H1 (cell line): ENCODE measurements at regions not wholly inside any gene's neighbourhood (a gene's known extent, or its start where the extent isn't known, plus 50 kb on each side); places are given as distances from the start of the nearest gene placed in this dataset.

Experiments used
- CTCF ChIA-PET: fragments of 300-600 bp; sonication (Branson Sonifier 250); formaldehyde crosslinking; loops from one replicate; lab custom pipeline; 2021; ENCODE audit not compliant: partially characterized antibody; lab: Charles Lee
- POLR2A ChIA-PET: fragments of 300-600 bp; sonication (Branson Sonifier 250); formaldehyde crosslinking; loops from one replicate; lab custom pipeline; 2021; ENCODE audit warnings: inconsistent platforms; ENCODE audit not compliant: partially characterized antibody; lab: Charles Lee
- DNase-seq, 2 experiments: peaks; one replicate each; pipeline versions ENCODE4 v3.0.0 to v3.0.0-alpha.2; 2010 to 2022; ENCODE audit warnings: low spot score in 2 of 2, low read depth in 1 of 2, mixed read lengths in 1 of 2
- FAIRE-seq: peaks from 2 replicates; lab custom pipeline; 2011; peaks lifted over from hg19 to GRCh38; lab: Jason Lieb, UNC
- H2AFZ ChIP-seq: 2 replicates; pipeline ENCODE4 v1.8.1; 2012; ENCODE audit warnings: low read length, inconsistent platforms
- H2AK5ac ChIP-seq: 2 replicates; pipeline ENCODE4 v1.6.1; 2013; ENCODE audit warnings: low read depth, low read length
- H2BK120ac ChIP-seq: replicated peaks from 2 replicates; pipeline ENCODE3; 2013; ENCODE audit warnings: low read depth, low read length, inconsistent platforms
- H2BK12ac ChIP-seq: 2 replicates; pipeline ENCODE4 v1.6.1; 2013; ENCODE audit warnings: low read depth, low read length
- H2BK15ac ChIP-seq: 2 replicates; pipeline ENCODE4 v1.6.1; 2013; ENCODE audit warnings: low read length
- H2BK20ac ChIP-seq: 2 replicates; pipeline ENCODE4 v1.6.1; 2013; ENCODE audit warnings: low read length
- H2BK5ac ChIP-seq: 2 replicates; pipeline ENCODE4 v1.6.1; 2013; ENCODE audit warnings: low read depth, low read length
- H3K14ac ChIP-seq: 2 replicates; pipeline ENCODE4 v1.6.1; 2013; ENCODE audit warnings: inconsistent platforms; ENCODE audit not compliant: insufficient read length
- H3K18ac ChIP-seq: 2 replicates; pipeline ENCODE4 v1.6.1; 2013; ENCODE audit warnings: low read length; ENCODE audit errors: extremely low read depth
- H3K23ac ChIP-seq: 2 replicates; pipeline ENCODE4 v1.6.1; 2013; ENCODE audit warnings: inconsistent platforms; ENCODE audit not compliant: insufficient read length
- H3K23me2 ChIP-seq: 2 replicates; pipeline ENCODE4 v1.6.1; 2013; ENCODE audit warnings: low read depth, low read length
- H3K27ac ChIP-seq: 2 replicates; pipeline ENCODE4 v1.6.1; 2011; ENCODE audit warnings: low read depth, low read length, inconsistent platforms
- H3K27me3 ChIP-seq, 4 experiments: replicated peaks in 1 of 4; 1 replicate in 1 of 4; 2 replicates in 3 of 4; pipeline versions ENCODE4 v1.6.1 to v1.8.1; 2011 to 2013; ENCODE audit warnings: low read length in 3 of 4, mild to moderate bottlenecking in 3 of 4, inconsistent platforms in 2 of 4, mixed read lengths in 2 of 4, moderate library complexity in 1 of 4; ENCODE audit not compliant: control insufficient read depth in 3 of 4, insufficient read depth in 3 of 4; ENCODE audit errors: extremely low read depth in 1 of 4
- H3K36me3 ChIP-seq, 4 experiments: 2 replicates each; pipeline versions ENCODE4 v1.6.1 to v1.8.1; 2011 to 2013; ENCODE audit warnings: mild to moderate bottlenecking in 4 of 4, low read length in 3 of 4, moderate library complexity in 2 of 4, control low read depth in 1 of 4, inconsistent platforms in 1 of 4; ENCODE audit not compliant: insufficient read depth in 4 of 4, control insufficient read depth in 2 of 4
- H3K4ac ChIP-seq: replicated peaks from 2 replicates; pipeline ENCODE3; 2013; ENCODE audit warnings: low read length, low read depth, mixed read lengths, inconsistent platforms; ENCODE audit not compliant: insufficient read length
- H3K4me1 ChIP-seq, 4 experiments: replicated peaks in 1 of 4; 1 replicate in 1 of 4; 2 replicates in 3 of 4; pipeline versions ENCODE4 v1.6.1 to v1.8.1; 2011 to 2013; ENCODE audit warnings: low read length in 3 of 4, inconsistent platforms in 2 of 4, mixed read lengths in 1 of 4; ENCODE audit not compliant: insufficient read depth in 4 of 4, control insufficient read depth in 3 of 4
- H3K4me2 ChIP-seq, 2 experiments: 2 replicates each; pipeline versions ENCODE4 v1.6.1 to v1.8.1; 2011 to 2013; ENCODE audit warnings: low read depth in 2 of 2, low read length in 2 of 2, control low read depth in 1 of 2, inconsistent platforms in 1 of 2, mild to moderate bottlenecking in 1 of 2; ENCODE audit not compliant: insufficient read depth in 1 of 2
- H3K4me3 ChIP-seq, 4 experiments: fragments of 200-600, 300-600 bp in 1 of 4; sonication (generic), shearing (Covaris generic), sonication (Bioruptor Twin) in 1 of 4; 2 replicates each; pipeline versions ENCODE4 v1.5.1 to v1.8.1; 2011 to 2016; ENCODE audit warnings: low read length in 4 of 4, low read depth in 3 of 4, control low read depth in 2 of 4, inconsistent platforms in 2 of 4, mild to moderate bottlenecking in 2 of 4, mixed read lengths in 1 of 4, moderate library complexity in 1 of 4; ENCODE audit not compliant: insufficient read depth in 2 of 4; ENCODE audit errors: extremely low read depth in 1 of 4
- H3K56ac ChIP-seq: replicated peaks from 2 replicates; pipeline ENCODE3; 2013; ENCODE audit warnings: low read depth, mild to moderate bottlenecking, mixed read lengths, low read length, inconsistent platforms; ENCODE audit not compliant: insufficient read length
- H3K79me1 ChIP-seq: 2 replicates; pipeline ENCODE4 v1.6.1; 2013; ENCODE audit warnings: low read depth, low read length, control low read depth
- H3K79me2 ChIP-seq, 2 experiments: 2 replicates each; pipeline versions ENCODE4 v1.6.1 to v1.8.1; 2012 to 2013; ENCODE audit warnings: low read length in 2 of 2, mild to moderate bottlenecking in 2 of 2, inconsistent platforms in 1 of 2; ENCODE audit not compliant: insufficient read depth in 2 of 2, control insufficient read depth in 1 of 2
- H3K9ac ChIP-seq, 4 experiments: replicated peaks in 1 of 4; 1 replicate in 1 of 4; 2 replicates in 3 of 4; pipeline versions ENCODE4 v1.6.1 to v1.8.1; 2011 to 2013; ENCODE audit warnings: low read depth in 3 of 4, low read length in 3 of 4, control low read depth in 2 of 4, mild to moderate bottlenecking in 2 of 4, moderate library complexity in 2 of 4, inconsistent platforms in 1 of 4; ENCODE audit errors: extremely low read depth in 1 of 4
- H3K9me3 ChIP-seq, 2 experiments: 2 replicates each; pipeline versions ENCODE4 v1.6.1 to v1.8.1; 2012 to 2013; ENCODE audit warnings: mild to moderate bottlenecking in 2 of 2, moderate library complexity in 2 of 2, control low read depth in 1 of 2, inconsistent platforms in 1 of 2, low read depth in 1 of 2, low read length in 1 of 2, mixed read lengths in 1 of 2; ENCODE audit not compliant: insufficient read depth in 2 of 2
- H4K20me1 ChIP-seq, 2 experiments: replicated peaks in 1 of 2; 2 replicates each; pipeline versions ENCODE3 to v1.8.1; 2011 to 2013; ENCODE audit warnings: inconsistent platforms in 2 of 2, low read length in 2 of 2, mild to moderate bottlenecking in 1 of 2; ENCODE audit not compliant: insufficient read depth in 2 of 2, control insufficient read depth in 1 of 2
- H4K5ac ChIP-seq: 2 replicates; pipeline ENCODE4 v1.6.1; 2013; ENCODE audit warnings: low read length, low read depth, mixed read lengths, inconsistent platforms; ENCODE audit not compliant: insufficient read length
- H4K8ac ChIP-seq: 2 replicates; pipeline ENCODE4 v1.8.0; 2013; ENCODE audit warnings: mild to moderate bottlenecking, moderate library complexity, low read length, inconsistent platforms; ENCODE audit not compliant: insufficient read depth; ENCODE audit errors: extremely low read depth
- H4K91ac ChIP-seq: replicated peaks from 2 replicates; pipeline ENCODE3; 2013; ENCODE audit warnings: low read length, mixed read lengths, inconsistent platforms; ENCODE audit not compliant: insufficient read length
- EZH2 ChIP-seq: fragments of 200-600 bp; sonication (generic); IDR thresholded peaks from 2 replicates; pipeline ENCODE4 v1.7.1; 2012; ENCODE audit warnings: low read depth, mild to moderate bottlenecking, moderate library complexity, low read length, inconsistent platforms; ENCODE audit not compliant: severe bottlenecking
- FOSL1 ChIP-seq: IDR thresholded peaks from 2 replicates; pipeline ENCODE4 v1.6.1; 2011; ENCODE audit warnings: mild to moderate bottlenecking, low read depth, low read length, moderate library complexity; ENCODE audit not compliant: insufficient read depth
- GTF2F1 ChIP-seq: IDR thresholded peaks from 2 replicates; pipeline ENCODE4 v1.6.1; 2012; ENCODE audit warnings: low read depth, low read length, improper control_type of control experiment, borderline replicate concordance
- HDAC6 ChIP-seq: IDR thresholded peaks from one replicate; pipeline ENCODE4 v1.7.1; 2012; ENCODE audit warnings: low read depth, mild to moderate bottlenecking, inconsistent platforms, low read length, moderate library complexity
- PHF8 ChIP-seq: fragments of 200-600 bp; sonication (generic); conservative IDR thresholded peaks from 2 replicates; pipeline ENCODE4 v1.7.1; 2012; ENCODE audit warnings: low read depth, mild to moderate bottlenecking, inconsistent platforms, low read length, moderate library complexity
- RBBP5 ChIP-seq: IDR thresholded peaks from 2 replicates; pipeline ENCODE4 v1.7.1; 2012; ENCODE audit warnings: low read depth, mild to moderate bottlenecking, inconsistent platforms, low read length, moderate library complexity, borderline replicate concordance
- SIN3A ChIP-seq, 2 experiments: IDR thresholded peaks in 1 of 2; conservative IDR thresholded peaks in 1 of 2; 2 replicates each; pipeline ENCODE4 v1.6.1; 2011 to 2012; ENCODE audit warnings: low read length in 2 of 2, improper control_type of control experiment in 1 of 2, low read depth in 1 of 2, mild to moderate bottlenecking in 1 of 2
- SIRT6 ChIP-seq: IDR thresholded peaks from one replicate; pipeline ENCODE4 v1.7.1; 2012; ENCODE audit warnings: low read length, inconsistent platforms
- SP1 ChIP-seq: IDR thresholded peaks from 2 replicates; pipeline ENCODE4 v1.6.1; 2011; ENCODE audit warnings: low read depth, low read length
- SP4 ChIP-seq: IDR thresholded peaks from 2 replicates; pipeline ENCODE4 v1.6.1; 2012; ENCODE audit warnings: low read length, inconsistent platforms
- SRF ChIP-seq: IDR thresholded peaks from 2 replicates; pipeline ENCODE4 v1.6.1; 2011; ENCODE audit warnings: mild to moderate bottlenecking, low read depth, low read length, moderate library complexity
- TCF12 ChIP-seq: IDR thresholded peaks from 2 replicates; pipeline ENCODE4 v1.6.1; 2011; ENCODE audit warnings: low read depth, mild to moderate bottlenecking, low read length
- ZNF274 ChIP-seq: IDR thresholded peaks from 2 replicates; pipeline ENCODE4 v1.7.0; 2012; ENCODE audit warnings: low read length, borderline replicate concordance; ENCODE audit errors: extremely low read depth
- WGBS, 2 experiments: shearing (Covaris generic) in 1 of 2; methylation state at CpG; one replicate each; pipeline versions ENCODE4 v1.1.6 to v1.1.7; 2013 to 2015; ENCODE audit warnings: low lambda C conversion rate in 2 of 2, mixed read lengths in 2 of 2, inconsistent platforms in 1 of 2, low coverage in 1 of 2, missing lambda C conversion rate in 1 of 2; ENCODE audit not compliant: insufficient replicate concordance in 2 of 2, insufficient coverage in 1 of 2, insufficient read length in 1 of 2; ENCODE audit errors: extremely low coverage in 1 of 2, missing lambda C conversion rate in 1 of 2; 5-methylcytosine and 5-hydroxymethylcytosine counted together

DNA sequence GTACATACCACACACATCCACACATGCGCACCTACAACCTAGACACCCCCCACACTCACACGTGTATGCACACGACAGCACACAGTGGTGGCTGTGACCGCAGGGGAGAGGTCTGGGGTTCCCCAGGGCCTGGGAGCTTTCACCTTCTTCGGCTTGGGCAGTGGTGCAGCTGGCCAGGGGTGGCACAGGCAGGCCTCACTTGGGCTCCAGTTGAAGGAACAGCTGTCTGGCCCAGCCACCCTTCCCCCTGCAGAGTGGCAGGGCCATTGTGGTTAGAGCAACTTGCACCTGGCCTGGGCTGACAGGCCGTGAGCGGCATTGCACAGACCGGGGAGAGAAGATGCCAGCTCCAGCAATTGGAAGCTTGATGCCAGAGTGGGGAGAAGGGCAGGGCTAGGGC is 114.5 kb upstream of the GSE1 start:
- Histone ChIP-seq H2BK120ac (no peak overlapping the region), H3K9me3 (no peaks in the 10 kb centered on the region), H3K79me1 (no peaks in the 10 kb centered on the region; the same call in 1 of the 2 replicates), H2BK15ac (no peak overlapping the region), H3K79me2 (no peaks in the 10 kb centered on the region), H3K4me1 (no peaks in the 10 kb centered on the region; a peak in 1 of 7 replicates), H4K8ac (no peak overlapping the region), H3K27me3 (no peaks in the 10 kb centered on the region), H2BK5ac (no peak overlapping the region), H4K5ac (no peak overlapping the region), H3K27ac (no peak overlapping the region), H3K14ac (no peak overlapping the region), H2AFZ (no peak overlapping the region), H2BK20ac (no peak overlapping the region), H3K56ac (no peak overlapping the region), H3K23me2 (no peaks in the 10 kb centered on the region), H2AK5ac (no peak overlapping the region), H3K18ac (no peak overlapping the region), H4K91ac (peak overlapping the region; percentile 39), H3K23ac (no peak overlapping the region), H4K20me1 (peaks cover 0 to 9% of the 10 kb centered on the region in 2 experiments), H3K36me3 (no peaks in the 10 kb centered on the region), H2BK12ac (no peak overlapping the region), H3K4me3 (no peak overlapping the region), H3K4me2 (no peak overlapping the region), H3K9ac (no peak overlapping the region), H3K4ac (no peak overlapping the region)
- FAIRE-seq (no peak), DNase-seq (no peak)
- POLR2A ChIA-PET = no interaction called here
- WGBS, 2 experiments = 96% methylated on average over 8 of the region's 8 CpGs; no CpG with 5 or more reads in 1 of the 2 experiments
- TF ChIP-seq EZH2 = no peak
- no peak for TF ChIP-seq SIN3A (conservative IDR thresholded peaks at IDR 0.05 in 1 of 2, IDR thresholded peaks at IDR 0.05 in 1 of 2; ENCODE audit: low read depth in 1 of 2, low read length in 2 of 2)
- TF ChIP-seq HDAC6 = no peak
- TF ChIP-seq GTF2F1 = no peak
- no peak for TF ChIP-seq SP4
- no peak for TF ChIP-seq SP1
- no peak for TF ChIP-seq FOSL1
- TF ChIP-seq RBBP5 = no peak
- no peak for TF ChIP-seq ZNF274
- TF ChIP-seq TCF12 = no peak
- no peak for TF ChIP-seq SRF
- no peak for TF ChIP-seq SIRT6
- TF ChIP-seq PHF8 = no peak
- CTCF ChIA-PET = interaction anchor here (0.7 to 2.6 kb wide), 6 partner anchors 11 to 117 kb away, joined by 3 to 8 read pairs (median 3); no protein-coding TSS in a partner anchor
